GM12878 (cell line): ENCODE measurements at regions not wholly inside any gene's neighbourhood (a gene's known extent, or its start where the extent isn't known, plus 50 kb on each side); places are given as distances from the start of the nearest gene placed in this dataset.

Source experiments
- CHD1 ChIP-seq: IDR thresholded peaks from 2 replicates; pipeline ENCODE4 v1.6.1; 2012; ENCODE audit warnings: low read depth, low read length, improper control_type of control experiment
- CTCF ChIP-seq, 3 experiments: IDR thresholded peaks in 2 of 3; conservative IDR thresholded peaks in 1 of 3; 2 replicates each; pipeline ENCODE4 v1.5.1; 2011; ENCODE audit warnings: low read depth in 3 of 3, low read length in 3 of 3, mild to moderate bottlenecking in 3 of 3, control low read depth in 2 of 3, moderate library complexity in 2 of 3, inconsistent platforms in 1 of 3, mixed read lengths in 1 of 3; ENCODE audit not compliant: control insufficient read depth in 2 of 3, insufficient read depth in 1 of 3; ENCODE audit errors: extremely low read depth in 1 of 3
- IRF3 ChIP-seq: fragments of 450-650 bp; IDR thresholded peaks from 2 replicates; pipeline ENCODE4 v1.6.1; 2014; ENCODE audit warnings: mild to moderate bottlenecking
- SP1 ChIP-seq: IDR thresholded peaks from one replicate; pipeline ENCODE4 v1.6.1; 2011; ENCODE audit warnings: low read depth, low read length
- SPI1 ChIP-seq: IDR thresholded peaks from 2 replicates; pipeline ENCODE4 v1.6.1; 2011; ENCODE audit warnings: low read depth, mild to moderate bottlenecking, low read length, moderate library complexity, borderline replicate concordance; ENCODE audit not compliant: insufficient read depth
- SREBF1 ChIP-seq: IDR thresholded peaks from 2 replicates; pipeline ENCODE4 v1.6.1; 2012; ENCODE audit warnings: mild to moderate bottlenecking, low read length
- ZBTB40 ChIP-seq: fragments of 450-650 bp; IDR thresholded peaks from 2 replicates; pipeline ENCODE4 v1.6.1; 2016; ENCODE audit warnings: mild to moderate bottlenecking, moderate library complexity, borderline replicate concordance

- TF ChIP-seq ZBTB40 (no peak), IRF3 (no peak), CHD1 (no peak), SP1 (no peak), SPI1 (no peak), SREBF1 (no peak), CTCF (IDR thresholded peaks at IDR 0.05 in 2 of 3, conservative IDR thresholded peaks at IDR 0.05 in 1 of 3; ENCODE audit: control insufficient read depth in 2 of 3, extremely low read depth in 1 of 3, insufficient read depth in 1 of 3, low read depth in 3 of 3, low read length in 3 of 3) (no peak)
Observed at GRCh38 chr1:60132108-60132507, 58.5 kb upstream of the C1orf87 start (continued).
